Bronchial epithelial cell (primary cell): ENCODE measurements at regions not wholly inside any gene's neighbourhood (a gene's known extent, or its start where the extent isn't known, plus 50 kb on each side); places are given as distances from the start of the nearest gene placed in this dataset.

Source experiments
- DNase-seq: peaks from one replicate; pipeline ENCODE4 v3.0.0-alpha.2; 2010; ENCODE audit warnings: low read depth
- FAIRE-seq: peaks from 2 replicates; lab custom pipeline; 2011; peaks lifted over from hg19 to GRCh38; lab: Jason Lieb, UNC
- H3K27me3 ChIP-seq: 2 replicates; pipeline ENCODE4 v1.5.1; 2011; ENCODE audit warnings: low read length; ENCODE audit not compliant: control insufficient read depth, insufficient read depth
- H3K36me3 ChIP-seq: 2 replicates; pipeline ENCODE4 v1.5.1; 2011; ENCODE audit warnings: low read length; ENCODE audit not compliant: control insufficient read depth, insufficient read depth
- H3K4me3 ChIP-seq: 2 replicates; pipeline ENCODE4 v1.5.1; 2011; ENCODE audit warnings: mild to moderate bottlenecking, low read depth, low read length, control low read depth
- CTCF ChIP-seq: IDR thresholded peaks from 2 replicates; pipeline ENCODE4 v1.5.1; 2011; ENCODE audit warnings: mild to moderate bottlenecking, moderate library complexity, low read length, control low read depth, inconsistent platforms; ENCODE audit not compliant: insufficient read depth, severe bottlenecking

- no peak for TF ChIP-seq CTCF
- FAIRE-seq (no peak), DNase-seq (peak; percentile 22)
- H3K4me3 ChIP-seq, result no peak overlapping the region
- no peaks in the 10 kb centered on the region for H3K36me3 ChIP-seq
- H3K27me3 ChIP-seq, result no peaks in the 10 kb centered on the region
Observed at GRCh38 chr6:118710616-118711015, 59.2 kb upstream of the CEP85L start.

- FAIRE-seq (no peak), DNase-seq (peak; percentile 88)
- no peak for TF ChIP-seq CTCF
- Histone ChIP-seq H3K36me3 (no peaks in the 10 kb centered on the region), H3K4me3 (no peak overlapping the region), H3K27me3 (no peaks in the 10 kb centered on the region)
Observed at GRCh38 chr6:118709859-118710350, 58.5 kb upstream of the CEP85L start.

GRCh38 chr6:118708744-118709143 is 57.4 kb upstream of the CEP85L start:
- DNase-seq (peak; percentile 90), FAIRE-seq (no peak)
- Histone ChIP-seq H3K27me3 (no peaks in the 10 kb centered on the region), H3K36me3 (no peaks in the 10 kb centered on the region), H3K4me3 (peak overlapping the region; percentile 24)
- TF ChIP-seq CTCF, result no peak

GRCh38 chr6:118708055-118708454 is 56.7 kb upstream of the CEP85L start:
- H3K27me3 ChIP-seq, result no peaks in the 10 kb centered on the region
- no peak for FAIRE-seq
- H3K36me3 ChIP-seq, result no peaks in the 10 kb centered on the region
- H3K4me3 ChIP-seq, result no peak overlapping the region
- TF ChIP-seq CTCF, result no peak
- DNase-seq, result peak; percentile 66

- Histone ChIP-seq H3K36me3 (no peaks in the 10 kb centered on the region), H3K27me3 (no peaks in the 10 kb centered on the region), H3K4me3 (no peak overlapping the region)
- DNase-seq (no peak), FAIRE-seq (no peak)
- no peak for TF ChIP-seq CTCF
Observed at GRCh38 chr6:118706702-118707101, 55.3 kb upstream of the CEP85L start.
